CD4-positive, alpha-beta T cell treated with Interleukin-4 for 4 hours (primary cell): ENCODE measurements at regions not wholly inside any gene's neighbourhood (a gene's known extent, or its start where the extent isn't known, plus 50 kb on each side); places are given as distances from the start of the nearest gene placed in this dataset.
"Not testable (repeated sequence)": the region's sequence is repeated elsewhere in the genome, so short reads cannot be mapped to it uniquely, and the experiment has no call there.

Experiments
- DNase-seq: peaks from one replicate; pipeline ENCODE4 v3.0.0-alpha.2; 2020

- no peak for DNase-seq
These were observed 630.7 kb upstream of the ZFP42 start for GRCh38 chr4:187364851-187365250.

GRCh38 chr4:187366530-187366929, 629.0 kb upstream of the ZFP42 start:
- DNase-seq, result no peak

GRCh38 chr4:187370918-187371317, 624.7 kb upstream of the ZFP42 start:
- no peak for DNase-seq

- DNase-seq, result no peak
These were observed 617.1 kb upstream of the ZFP42 start for GRCh38 chr4:187378441-187378840.

- DNase-seq, result no peak
These were observed 615.4 kb upstream of the ZFP42 start for GRCh38 chr4:187380181-187380581.

- no peak for DNase-seq
These were observed 612.4 kb upstream of the ZFP42 start for GRCh38 chr4:187383181-187383580.

- no peak for DNase-seq
These were observed 607.8 kb upstream of the ZFP42 start for GRCh38 chr4:187387739-187388138.

- no peak for DNase-seq
These were observed 606.2 kb upstream of the ZFP42 start for GRCh38 chr4:187389420-187389819.

GRCh38 chr4:187390646-187391045, 604.9 kb upstream of the ZFP42 start:
- DNase-seq, result no peak

GRCh38 chr4:187393531-187394344, 601.8 kb upstream of the ZFP42 start:
- no peak for DNase-seq

- DNase-seq, result no peak
These were observed 599.5 kb upstream of the ZFP42 start for GRCh38 chr4:187396106-187396505.

- not testable (repeated sequence) for DNase-seq
These were observed 587.1 kb upstream of the ZFP42 start for GRCh38 chr4:187408447-187408846.

- no peak for DNase-seq
These were observed 581.8 kb upstream of the ZFP42 start for GRCh38 chr4:187413564-187414358.

GRCh38 chr4:187414716-187415115, 580.9 kb upstream of the ZFP42 start:
- no peak for DNase-seq

GRCh38 chr4:187415231-187415630, 580.3 kb upstream of the ZFP42 start:
- no peak for DNase-seq

- no peak for DNase-seq
These were observed 579.4 kb upstream of the ZFP42 start for GRCh38 chr4:187416216-187416615.

GRCh38 chr4:187417721-187418120, 577.9 kb upstream of the ZFP42 start:
- no peak for DNase-seq

- DNase-seq, result no peak
These were observed 572.9 kb upstream of the ZFP42 start for GRCh38 chr4:187422655-187423054.

- no peak for DNase-seq
These were observed 570.9 kb upstream of the ZFP42 start for GRCh38 chr4:187424636-187425035.

GRCh38 chr4:187426511-187426910, 569.1 kb upstream of the ZFP42 start:
- no peak for DNase-seq

GRCh38 chr4:187432310-187432709, 563.3 kb upstream of the ZFP42 start:
- no peak for DNase-seq

- DNase-seq, result no peak
These were observed 562.4 kb upstream of the ZFP42 start for GRCh38 chr4:187433141-187433540.

GRCh38 chr4:187436251-187436650, 559.3 kb upstream of the ZFP42 start:
- no peak for DNase-seq

- DNase-seq, result no peak
These were observed 551.5 kb upstream of the ZFP42 start for GRCh38 chr4:187444061-187444460.
